ENCODE measurements at regions not wholly inside any gene's neighbourhood (a gene's known extent, or its start where the extent isn't known, plus 50 kb on each side); places are given as distances from the start of the nearest gene placed in this dataset.

DNA sequence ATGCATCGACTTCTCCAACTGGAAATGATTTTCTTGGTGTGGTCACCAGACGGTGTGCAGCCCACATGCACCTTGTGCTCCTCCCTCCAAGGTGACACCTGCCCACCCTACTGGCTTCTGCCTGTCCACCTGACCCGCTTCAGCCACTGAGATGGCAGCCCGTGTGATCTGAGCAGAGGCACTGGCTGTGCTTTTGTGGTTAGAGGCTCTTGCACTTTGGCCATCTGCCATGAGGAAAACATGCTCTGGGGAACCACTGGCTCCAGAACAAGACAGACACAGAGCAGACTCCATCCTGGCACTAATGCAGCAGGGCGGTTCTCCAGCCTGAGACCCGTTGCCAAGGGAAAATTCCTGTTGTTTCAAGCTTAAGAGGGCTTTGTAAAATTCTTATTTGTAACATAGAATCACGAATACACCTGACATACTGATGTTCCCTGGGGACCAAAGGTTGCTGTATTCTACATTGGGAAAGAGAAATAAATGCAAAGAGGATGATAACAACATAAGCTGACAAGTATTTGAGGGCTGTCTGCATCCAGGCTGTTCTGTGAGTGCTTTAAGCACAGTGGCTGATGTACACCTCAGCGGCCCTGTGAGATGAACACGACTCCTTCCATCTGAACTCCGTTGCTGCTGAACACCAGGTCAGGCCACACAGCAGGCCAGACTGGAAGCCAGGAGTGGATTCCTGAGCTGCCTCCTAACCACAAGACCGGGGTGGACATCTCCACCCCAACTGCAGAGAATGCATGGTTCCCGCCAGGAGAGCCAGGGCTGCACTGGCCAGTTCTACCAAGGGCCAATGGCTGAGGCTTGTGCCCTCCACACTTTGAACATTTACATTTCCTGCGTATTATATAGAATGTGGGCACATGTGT, 820.4 kb downstream of the GALR1 start:
- H3K9me2 ChIP-seq (replicated peaks; ENCODE audit: control insufficient read depth, low read length), result no peaks in the 10 kb centered on the region
- H3F3A ChIP-seq (ENCODE audit: control insufficient read depth, insufficient read depth), result no peaks in the 10 kb centered on the region
- no peaks in the 10 kb centered on the region for H3K4me1 ChIP-seq (ENCODE audit: control insufficient read depth, low read length)
- H3K4me3 ChIP-seq (ENCODE audit: low read length), result no peak overlapping the region
- H3K4me2 ChIP-seq (ENCODE audit: low read length), result no peak overlapping the region
- no peaks in the 10 kb centered on the region for H3K9me3 ChIP-seq (ENCODE audit: control insufficient read depth, insufficient read depth, low read length)
- H3K36me3 ChIP-seq (ENCODE audit: control insufficient read depth, low read length), result no peaks in the 10 kb centered on the region
- H4K20me1 ChIP-seq (ENCODE audit: control insufficient read depth, insufficient read depth, low read depth, low read length), result no peaks in the 10 kb centered on the region
- H3K27me3 ChIP-seq (ENCODE audit: control insufficient read depth, low read length), result no peaks in the 10 kb centered on the region
- no peak for TF ChIP-seq CTCF (IDR thresholded peaks at IDR 0.05; ENCODE audit: low read depth, low read length, poor library complexity, severe bottlenecking)
- TF ChIP-seq EZH2phosphoT487 (IDR thresholded peaks at IDR 0.05; ENCODE audit: borderline replicate concordance, low read length), result no peak
- no peaks in the 10 kb centered on the region for H3K79me2 ChIP-seq (ENCODE audit: control insufficient read depth, low read length)
- H3K27ac ChIP-seq (ENCODE audit: low read depth, low read length), result no peak overlapping the region

- H3F3A ChIP-seq (ENCODE audit: control insufficient read depth, insufficient read depth), result no peaks in the 10 kb centered on the region
- H3K4me3 ChIP-seq (ENCODE audit: low read length), result no peak overlapping the region
- no peaks in the 10 kb centered on the region for H3K36me3 ChIP-seq (ENCODE audit: control insufficient read depth, low read length)
- no peak overlapping the region for H3K4me2 ChIP-seq (ENCODE audit: low read length)
- no peaks in the 10 kb centered on the region for H3K79me2 ChIP-seq (ENCODE audit: control insufficient read depth, low read length)
- H3K4me1 ChIP-seq (ENCODE audit: control insufficient read depth, low read length), result no peaks in the 10 kb centered on the region
- no peaks in the 10 kb centered on the region for H3K9me2 ChIP-seq (replicated peaks; ENCODE audit: control insufficient read depth, low read length)
- TF ChIP-seq EZH2phosphoT487 (IDR thresholded peaks at IDR 0.05; ENCODE audit: borderline replicate concordance, low read length) (no peak), CTCF (IDR thresholded peaks at IDR 0.05; ENCODE audit: low read depth, low read length, poor library complexity, severe bottlenecking) (no peak)
- no peak overlapping the region for H3K27ac ChIP-seq (ENCODE audit: low read depth, low read length)
- H3K9me3 ChIP-seq (ENCODE audit: control insufficient read depth, insufficient read depth, low read length), result no peaks in the 10 kb centered on the region
- no peaks in the 10 kb centered on the region for H3K27me3 ChIP-seq (ENCODE audit: control insufficient read depth, low read length)
- no peaks in the 10 kb centered on the region for H4K20me1 ChIP-seq (ENCODE audit: control insufficient read depth, insufficient read depth, low read depth, low read length)
Measured at GRCh38 chr18:78071166-78071710, 821.6 kb downstream of the GALR1 start.

DNA sequence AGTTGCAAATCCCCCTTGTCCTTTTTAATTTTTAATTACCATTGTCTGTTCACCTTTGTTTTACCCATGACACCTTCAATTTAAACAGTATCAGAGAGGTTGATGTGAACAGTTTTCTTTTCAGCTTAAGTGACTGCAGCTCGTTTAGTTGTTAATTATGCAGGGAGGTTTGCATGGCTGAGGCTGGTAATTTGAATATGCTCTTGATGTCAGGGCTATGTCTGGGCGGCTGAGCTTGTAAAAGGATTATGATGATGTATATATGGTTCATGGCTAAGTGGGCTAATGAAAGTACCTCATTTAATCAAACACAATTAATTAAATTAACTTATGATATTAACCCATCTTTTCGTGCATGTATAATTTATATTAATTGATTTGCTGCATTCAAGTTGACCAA, 822.1 kb downstream of the GALR1 start:
- Histone ChIP-seq H3K79me2 (ENCODE audit: control insufficient read depth, low read length) (no peaks in the 10 kb centered on the region), H3F3A (ENCODE audit: control insufficient read depth, insufficient read depth) (no peaks in the 10 kb centered on the region), H3K36me3 (ENCODE audit: control insufficient read depth, low read length) (no peaks in the 10 kb centered on the region), H3K4me2 (ENCODE audit: low read length) (no peak overlapping the region), H3K9me2 (replicated peaks; ENCODE audit: control insufficient read depth, low read length) (no peaks in the 10 kb centered on the region), H4K20me1 (ENCODE audit: control insufficient read depth, insufficient read depth, low read depth, low read length) (no peaks in the 10 kb centered on the region), H3K27ac (ENCODE audit: low read depth, low read length) (no peak overlapping the region), H3K27me3 (ENCODE audit: control insufficient read depth, low read length) (no peaks in the 10 kb centered on the region), H3K4me3 (ENCODE audit: low read length) (no peak overlapping the region), H3K4me1 (ENCODE audit: control insufficient read depth, low read length) (no peaks in the 10 kb centered on the region), H3K9me3 (ENCODE audit: control insufficient read depth, insufficient read depth, low read length) (no peaks in the 10 kb centered on the region)
- TF ChIP-seq EZH2phosphoT487 (IDR thresholded peaks at IDR 0.05; ENCODE audit: borderline replicate concordance, low read length) (no peak), CTCF (IDR thresholded peaks at IDR 0.05; ENCODE audit: low read depth, low read length, poor library complexity, severe bottlenecking) (no peak)
